WTC11 (cell line): ENCODE measurements at regions not wholly inside any gene's neighbourhood (a gene's known extent, or its start where the extent isn't known, plus 50 kb on each side); places are given as distances from the start of the nearest gene placed in this dataset.

ENCODE experiments used
- ATAC-seq: fragments of 200-7000 bp; cut with Tn5 transposase; 2 replicates; pipeline ENCODE4 v1.10.0; 2021; ENCODE audit warnings: mild to moderate bottlenecking, moderate library complexity
- CTCF ChIA-PET: fragments of 300-600 bp; sonication (Branson Sonifier 250); formaldehyde crosslinking; loops from one replicate; lab custom pipeline; 2021; ENCODE audit warnings: antibody characterized with exemption; lab: Charles Lee
- POLR2A ChIA-PET: fragments of 350-600 bp; sonication (Branson Sonifier 250); formaldehyde crosslinking; loops from one replicate; lab custom pipeline; 2021; ENCODE audit warnings: antibody characterized with exemption; lab: Charles Lee
- DNase-seq: peaks from one replicate; pipeline ENCODE4 v3.0.0; 2021; ENCODE audit warnings: low spot score
- H3K27ac Mint-ChIP-seq: 2 replicates; pipeline ENCODE4 v1.8.0; 2021; ENCODE audit warnings: mixed read lengths
- H3K27me3 Mint-ChIP-seq: 2 replicates; pipeline ENCODE4 v1.8.0; 2021; ENCODE audit warnings: low read depth, mild to moderate bottlenecking, moderate library complexity, mixed read lengths
- H3K36me3 Mint-ChIP-seq: 2 replicates; pipeline ENCODE4 v1.8.0; 2021; ENCODE audit warnings: mixed read lengths
- H3K4me1 Mint-ChIP-seq: 2 replicates; pipeline ENCODE4 v1.8.0; 2022; ENCODE audit warnings: mixed read lengths
- H3K4me3 Mint-ChIP-seq: 2 replicates; pipeline ENCODE4 v1.8.0; 2021; ENCODE audit warnings: mild to moderate bottlenecking, moderate library complexity, mixed read lengths
- H3K9me3 Mint-ChIP-seq: 2 replicates; pipeline ENCODE4 v1.8.0; 2021; ENCODE audit warnings: mixed read lengths
- EMX1 ChIP-seq: fragments of 250-450 bp; sonication (Bioruptor Pico); IDR thresholded peaks from 2 replicates; pipeline ENCODE4 v1.8.0; 2021; ENCODE audit warnings: mild to moderate bottlenecking
- ESRRA ChIP-seq: sonication (generic); formaldehyde crosslinking; IDR thresholded peaks from 2 replicates; pipeline ENCODE4 v1.8.1; 2022; ENCODE audit warnings: mild to moderate bottlenecking, missing genetic modification reagents, borderline replicate concordance
- GRHL2 ChIP-seq: fragments of 250-450 bp; sonication (Bioruptor Pico); IDR thresholded peaks from 2 replicates; pipeline ENCODE4 v1.8.0; 2022; ENCODE audit warnings: mild to moderate bottlenecking, moderate library complexity; ENCODE audit not compliant: insufficient replicate concordance, severe bottlenecking
- GTF2I ChIP-seq: fragments of 250-450 bp; sonication (Bioruptor Pico); conservative IDR thresholded peaks from 2 replicates; pipeline ENCODE4 v1.4.0; 2021; ENCODE audit warnings: mild to moderate bottlenecking
- MXD4 ChIP-seq: fragments of 250-450 bp; sonication (Bioruptor Pico); IDR thresholded peaks from 2 replicates; pipeline ENCODE4 v1.8.0; 2021; ENCODE audit warnings: mild to moderate bottlenecking, moderate library complexity, borderline replicate concordance
- NFATC4 ChIP-seq: fragments of 250-450 bp; sonication (Bioruptor Pico); IDR thresholded peaks from 2 replicates; pipeline ENCODE4 v1.9.0; 2021; ENCODE audit warnings: mild to moderate bottlenecking
- NFYB ChIP-seq: sonication (generic); formaldehyde crosslinking; conservative IDR thresholded peaks from 2 replicates; pipeline ENCODE4 v1.8.0; 2022; ENCODE audit warnings: low read depth, missing genetic modification reagents
- NR1H2 ChIP-seq: sonication (generic); formaldehyde crosslinking; IDR thresholded peaks from 2 replicates; pipeline ENCODE4 v1.9.0; 2021; ENCODE audit warnings: mild to moderate bottlenecking, moderate library complexity, missing genetic modification reagents
- NR3C1 ChIP-seq: sonication (generic); formaldehyde crosslinking; conservative IDR thresholded peaks from 2 replicates; pipeline ENCODE4 v1.8.1; 2023; ENCODE audit warnings: low read depth, mild to moderate bottlenecking, missing genetic modification reagents
- RORB ChIP-seq: fragments of 250-450 bp; sonication (Bioruptor Pico); IDR thresholded peaks from 2 replicates; pipeline ENCODE4 v1.9.0; 2021; ENCODE audit warnings: mild to moderate bottlenecking
- SOX15 ChIP-seq: fragments of 250-450 bp; sonication (Bioruptor Pico); IDR thresholded peaks from 2 replicates; pipeline ENCODE4 v1.9.0; 2021; ENCODE audit warnings: mild to moderate bottlenecking
- TEAD1 ChIP-seq: sonication (generic); formaldehyde crosslinking; IDR thresholded peaks from 2 replicates; pipeline ENCODE4 v1.8.0; 2022; ENCODE audit warnings: mild to moderate bottlenecking, missing genetic modification reagents
- TP53 ChIP-seq: sonication (generic); formaldehyde crosslinking; IDR thresholded peaks from 2 replicates; pipeline ENCODE4 v1.8.1; 2023; ENCODE audit warnings: mild to moderate bottlenecking, missing genetic modification reagents
- USF1 ChIP-seq: sonication (generic); formaldehyde crosslinking; IDR thresholded peaks from 2 replicates; pipeline ENCODE4 v1.8.0; 2022; ENCODE audit warnings: mild to moderate bottlenecking, missing genetic modification reagents
- ZNF232 ChIP-seq: sonication (generic); formaldehyde crosslinking; IDR thresholded peaks from 2 replicates; pipeline ENCODE4 v1.8.0; 2022; ENCODE audit warnings: mild to moderate bottlenecking, missing genetic modification reagents
- ZNF512 ChIP-seq: sonication (generic); formaldehyde crosslinking; IDR thresholded peaks from 2 replicates; pipeline ENCODE4 v1.8.1; 2022; ENCODE audit warnings: missing genetic modification reagents, borderline replicate concordance
- ZNF671 ChIP-seq: fragments of 250-450 bp; sonication (Bioruptor Pico); IDR thresholded peaks from 2 replicates; pipeline ENCODE4 v1.8.0; 2021; ENCODE audit warnings: mild to moderate bottlenecking
- TF ChIP-seq, protein P1 (sequence below): fragments of 250-450 bp; sonication (Bioruptor Pico); IDR thresholded peaks from 2 replicates; pipeline ENCODE4 v2.1.2; 2022; ENCODE audit warnings: mild to moderate bottlenecking, moderate library complexity
- TF ChIP-seq, protein P2 (sequence below): sonication (generic); formaldehyde crosslinking; IDR thresholded peaks from 2 replicates; pipeline ENCODE4 v1.8.1; 2022; ENCODE audit warnings: low read depth, mild to moderate bottlenecking, moderate library complexity, missing genetic modification reagents, borderline replicate concordance
- TF ChIP-seq, protein P3 (sequence below): fragments of 250-450 bp; sonication (Bioruptor Pico); conservative IDR thresholded peaks from 2 replicates; pipeline ENCODE4 v1.9.0; 2021; ENCODE audit warnings: mild to moderate bottlenecking

DNA sequence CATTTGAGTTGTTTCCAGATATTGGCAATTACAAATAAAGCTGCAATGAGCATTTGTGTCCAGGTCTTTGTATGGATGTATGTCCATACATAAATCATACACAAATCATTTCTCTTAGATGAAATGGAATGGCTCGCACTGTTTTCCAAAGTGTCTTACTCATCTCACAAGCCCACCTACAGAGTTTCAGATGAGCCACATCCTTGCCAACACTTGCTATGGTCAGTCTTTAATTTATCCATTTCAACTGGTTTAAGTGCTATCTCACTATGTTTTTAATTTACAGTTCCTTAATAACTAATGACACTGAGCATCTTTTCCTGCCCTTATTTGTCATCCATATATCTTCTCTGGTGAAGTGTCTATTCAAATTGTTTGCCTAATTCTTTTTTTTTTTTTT, 132.9 kb upstream of the DIO3 start (continued):
- no peak for TF ChIP-seq GRHL2 (CRISPR knock-in tag)
- TF ChIP-seq, all 79 proteins: peak for 0

DNA sequence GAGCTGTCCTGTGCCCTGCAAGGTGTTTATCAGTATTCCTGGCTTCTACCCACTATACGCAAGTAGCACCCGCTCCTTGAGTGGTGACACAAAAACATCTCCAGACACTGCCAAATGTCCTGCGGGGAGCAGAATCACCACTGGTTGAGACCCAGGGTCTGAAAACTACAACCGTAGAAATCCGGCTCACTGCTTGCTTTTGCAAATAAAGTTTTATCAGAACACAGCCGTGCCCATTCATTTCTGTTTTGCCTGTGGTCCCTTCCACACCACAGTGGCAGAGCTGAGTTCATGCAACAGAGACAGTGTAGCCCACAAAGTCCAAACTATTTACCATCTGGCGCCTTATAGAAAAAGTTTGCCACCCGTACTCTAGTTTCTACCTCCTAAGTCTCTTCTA, 125.7 kb upstream of the DIO3 start:
- Mint-ChIP-seq H3K36me3 (no peaks in the 10 kb centered on the region), H3K27me3 (0 out of 2 replicates have a peak, but pooled peaks cover 4% of the 10 kb centered on the region), H3K27ac (no peak overlapping the region), H3K4me3 (no peak overlapping the region), H3K4me1 (no peaks in the 10 kb centered on the region), H3K9me3 (peaks cover 3% of the 10 kb centered on the region; the same call in 1 of the 2 replicates)
- ChIA-PET POLR2A (no interaction called here), CTCF (no interaction called here)
- ATAC-seq (no peak), DNase-seq (no peak)
- TF ChIP-seq NFYB = no peak
- no peak for TF ChIP-seq ESRRA (CRISPR knock-in tag)
- TF ChIP-seq, protein P1, sequence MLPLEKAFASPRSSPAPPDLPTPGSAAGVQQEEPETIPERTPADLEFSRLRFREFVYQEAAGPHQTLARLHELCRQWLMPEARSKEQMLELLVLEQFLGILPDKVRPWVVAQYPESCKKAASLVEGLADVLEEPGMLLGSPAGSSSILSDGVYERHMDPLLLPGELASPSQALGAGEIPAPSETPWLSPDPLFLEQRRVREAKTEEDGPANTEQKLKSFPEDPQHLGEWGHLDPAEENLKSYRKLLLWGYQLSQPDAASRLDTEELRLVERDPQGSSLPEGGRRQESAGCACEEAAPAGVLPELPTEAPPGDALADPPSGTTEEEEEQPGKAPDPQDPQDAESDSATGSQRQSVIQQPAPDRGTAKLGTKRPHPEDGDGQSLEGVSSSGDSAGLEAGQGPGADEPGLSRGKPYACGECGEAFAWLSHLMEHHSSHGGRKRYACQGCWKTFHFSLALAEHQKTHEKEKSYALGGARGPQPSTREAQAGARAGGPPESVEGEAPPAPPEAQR (CRISPR knock-in tag) = no peak
- no peak for TF ChIP-seq SOX15 (CRISPR knock-in tag)
- TF ChIP-seq, protein P2, sequence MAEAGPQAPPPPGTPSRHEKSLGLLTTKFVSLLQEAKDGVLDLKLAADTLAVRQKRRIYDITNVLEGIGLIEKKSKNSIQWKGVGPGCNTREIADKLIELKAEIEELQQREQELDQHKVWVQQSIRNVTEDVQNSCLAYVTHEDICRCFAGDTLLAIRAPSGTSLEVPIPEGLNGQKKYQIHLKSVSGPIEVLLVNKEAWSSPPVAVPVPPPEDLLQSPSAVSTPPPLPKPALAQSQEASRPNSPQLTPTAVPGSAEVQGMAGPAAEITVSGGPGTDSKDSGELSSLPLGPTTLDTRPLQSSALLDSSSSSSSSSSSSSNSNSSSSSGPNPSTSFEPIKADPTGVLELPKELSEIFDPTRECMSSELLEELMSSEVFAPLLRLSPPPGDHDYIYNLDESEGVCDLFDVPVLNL (CRISPR knock-in tag) = no peak
- no peak for TF ChIP-seq TP53 (CRISPR knock-in tag)
- no peak for TF ChIP-seq MXD4 (CRISPR knock-in tag)
- no peak for TF ChIP-seq GTF2I
- TF ChIP-seq ZNF232 (CRISPR knock-in tag) = no peak
- TF ChIP-seq NR3C1 (CRISPR knock-in tag) = no peak
- no peak for TF ChIP-seq NFATC4 (CRISPR knock-in tag)
- no peak for TF ChIP-seq RORB (CRISPR knock-in tag)
- TF ChIP-seq ZNF671 (CRISPR knock-in tag) = no peak
- TF ChIP-seq ZNF512 (CRISPR knock-in tag) = no peak
- no peak for TF ChIP-seq TEAD1 (CRISPR knock-in tag)
- no peak for TF ChIP-seq NR1H2 (CRISPR knock-in tag)
- TF ChIP-seq, protein P3, sequence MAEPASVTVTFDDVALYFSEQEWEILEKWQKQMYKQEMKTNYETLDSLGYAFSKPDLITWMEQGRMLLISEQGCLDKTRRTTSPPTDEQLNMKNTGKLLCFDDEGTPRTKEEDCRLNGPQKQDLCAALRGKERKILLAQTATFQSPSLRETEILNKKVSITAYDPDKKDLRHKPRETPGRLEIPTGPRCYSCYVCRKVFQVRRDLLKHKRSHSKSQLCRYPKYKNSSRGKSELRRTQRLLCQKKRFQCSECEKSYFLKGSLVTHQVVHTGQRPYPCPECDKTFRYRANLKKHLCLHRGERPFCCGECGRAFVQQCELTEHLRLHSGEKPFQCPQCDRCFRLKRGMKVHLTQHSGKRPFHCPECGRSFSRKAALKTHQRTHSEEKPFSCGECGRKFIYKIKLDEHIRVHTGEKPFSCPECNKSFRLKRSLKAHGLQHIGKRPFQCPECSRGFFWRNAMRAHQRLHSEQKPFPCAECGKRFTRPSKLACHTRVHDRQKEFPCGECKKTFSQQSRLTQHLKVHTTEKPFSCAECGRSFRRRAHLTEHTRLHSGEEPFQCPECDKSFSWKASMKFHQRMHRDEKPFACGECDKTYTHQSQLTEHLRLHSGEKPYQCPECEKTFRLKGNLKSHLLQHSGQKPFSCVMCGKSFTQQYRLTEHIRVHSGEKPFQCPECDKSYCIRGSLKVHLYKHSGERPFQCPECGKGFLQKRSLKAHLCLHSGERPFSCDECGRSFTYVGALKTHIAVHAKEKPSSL = no peak

GRCh38 chr14:101439023-101439422, 122.3 kb upstream of the DIO3 start:
- no peaks in the 10 kb centered on the region for H3K36me3 Mint-ChIP-seq
- TF ChIP-seq USF1 (CRISPR knock-in tag) (no peak), EMX1 (CRISPR knock-in tag) (no peak)
- H3K27me3 Mint-ChIP-seq = no peaks in the 10 kb centered on the region
- H3K27ac Mint-ChIP-seq = no peak overlapping the region
- no peak overlapping the region for H3K4me3 Mint-ChIP-seq
- ATAC-seq (no peak), DNase-seq (no peak)
- POLR2A ChIA-PET = no interaction called here
- H3K4me1 Mint-ChIP-seq = no peaks in the 10 kb centered on the region
- no peaks in the 10 kb centered on the region for H3K9me3 Mint-ChIP-seq
- CTCF ChIA-PET = no interaction called here
